Tibial artery (tissue), 4 donors: ENCODE measurements at regions not wholly inside any gene's neighbourhood (a gene's known extent, or its start where the extent isn't known, plus 50 kb on each side); places are given as distances from the start of the nearest gene placed in this dataset.

Experiments used
- DNase-seq, 2 donors: peaks; one replicate each; pipeline ENCODE4 v3.0.0-alpha.2; 2019
- H3K27ac ChIP-seq, 2 donors: fragments of 200-600 bp; sonication (generic) in 1 of 2; 1 replicate in 1 of 2; 2 replicates in 1 of 2; pipeline ENCODE4 v1.5.1; 2018 to 2019; ENCODE audit warnings: mild to moderate bottlenecking in 1 of 2
- H3K27me3 ChIP-seq, 2 donors: fragments of 200-600 bp; sonication (generic) in 1 of 2; one replicate each; pipeline versions ENCODE4 v1.5.1 to v1.6.0; 2016 to 2019
- H3K36me3 ChIP-seq, 3 donors: fragments of 200-600 bp; sonication (generic) in 2 of 3; one replicate each; pipeline ENCODE4 v1.5.1; 2016 to 2019; ENCODE audit warnings: mild to moderate bottlenecking in 2 of 3
- H3K4me1 ChIP-seq, 4 donors: fragments of 200-600 bp; sonication (generic) in 2 of 4; 1 replicate in 3 of 4; 2 replicates in 1 of 4; pipeline ENCODE4 v1.5.1; 2016 to 2019
- H3K4me3 ChIP-seq, 2 donors: fragments of 200-600 bp; sonication (generic) in 1 of 2; 1 replicate in 1 of 2; 2 replicates in 1 of 2; pipeline ENCODE4 v1.5.1; 2018 to 2019; ENCODE audit warnings: mild to moderate bottlenecking in 2 of 2
- H3K9me3 ChIP-seq, 3 donors: fragments of 200-600 bp; sonication (generic) in 1 of 3; one replicate each; pipeline ENCODE4 v1.5.1; 2016 to 2019
- CTCF ChIP-seq, 2 experiments: fragments of 200-600 bp in 1 of 2; fragments of 450-650 bp in 1 of 2; IDR thresholded peaks; one replicate each; pipeline ENCODE4 v1.5.1; 2017 to 2019; ENCODE audit warnings: antibody characterized with exemption in 2 of 2, mild to moderate bottlenecking in 1 of 2, moderate library complexity in 1 of 2
- intact Hi-C: fragments of 100-400 bp; cut with DNase I; formaldehyde crosslinking; loops from one replicate; pipeline ENCODE4 v1.15.0; 2023; ENCODE audit warnings: low total_unique reads

DNA sequence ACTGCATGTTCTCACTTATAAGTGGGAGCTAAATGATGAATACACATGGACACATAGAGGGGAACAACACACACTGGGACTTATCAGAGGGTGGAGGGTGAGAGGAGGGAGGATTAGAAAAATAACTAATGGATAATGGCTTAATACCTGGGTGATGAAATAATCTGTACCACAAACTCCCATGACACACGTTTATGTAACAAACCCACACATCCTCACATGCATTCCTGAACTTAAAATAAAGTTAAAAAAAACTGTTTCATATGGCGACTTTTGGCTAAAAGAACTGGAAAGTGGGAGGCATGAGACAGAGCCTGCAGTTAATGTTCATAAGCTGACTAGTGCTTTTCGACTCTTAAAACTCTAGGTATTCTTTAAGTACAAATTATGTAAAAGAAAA, 98.9 kb upstream of the NPFFR2 start:
- Histone ChIP-seq H3K27ac (no peak overlapping the region), H3K9me3 (no peaks in the 10 kb centered on the region), H3K4me1 (no peaks in the 10 kb centered on the region), H3K27me3 (no peaks in the 10 kb centered on the region), H3K36me3 (no peaks in the 10 kb centered on the region), H3K4me3 (no peak overlapping the region)
- TF ChIP-seq CTCF (IDR thresholded peaks at IDR 0.05) = no peak
- no peak for DNase-seq
- intact Hi-C loops = no loop called here

- H3K4me1 ChIP-seq = no peaks in the 10 kb centered on the region
- no peak for DNase-seq
- intact Hi-C loops = no loop called here
- H3K27ac ChIP-seq = no peak overlapping the region
- no peaks in the 10 kb centered on the region for H3K9me3 ChIP-seq
- H3K36me3 ChIP-seq = no peaks in the 10 kb centered on the region
- TF ChIP-seq CTCF (IDR thresholded peaks at IDR 0.05) = no peak
- H3K27me3 ChIP-seq = no peaks in the 10 kb centered on the region
- no peak overlapping the region for H3K4me3 ChIP-seq
These were observed 93.0 kb upstream of the NPFFR2 start for GRCh38 chr4:71938776-71939175.

DNA sequence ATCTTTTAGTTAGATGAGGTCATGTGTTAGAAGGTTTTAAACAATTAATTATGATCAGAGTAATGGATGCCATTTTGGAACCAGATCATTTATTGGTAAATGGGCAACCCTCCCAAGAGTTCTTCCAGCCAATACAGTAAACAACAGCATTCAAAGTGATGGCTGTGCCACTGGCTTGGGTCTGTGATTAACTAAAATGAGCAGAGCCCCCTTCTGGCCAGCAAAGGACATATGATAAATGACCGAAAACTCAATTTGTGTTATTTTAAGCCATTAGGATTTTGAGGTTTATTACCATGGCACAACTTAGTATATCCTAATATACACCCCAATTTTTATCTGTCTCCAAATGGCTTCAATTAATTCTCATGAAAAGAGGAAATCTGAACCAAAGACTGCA, 90.8 kb upstream of the NPFFR2 start:
- no peaks in the 10 kb centered on the region for H3K9me3 ChIP-seq
- H3K27ac ChIP-seq = no peak overlapping the region
- H3K36me3 ChIP-seq = no peaks in the 10 kb centered on the region
- no peak overlapping the region for H3K4me3 ChIP-seq
- DNase-seq = no peak
- H3K4me1 ChIP-seq = no peaks in the 10 kb centered on the region
- H3K27me3 ChIP-seq = no peaks in the 10 kb centered on the region
- intact Hi-C loops = no loop called here
- no peak for TF ChIP-seq CTCF (IDR thresholded peaks at IDR 0.05)

DNA sequence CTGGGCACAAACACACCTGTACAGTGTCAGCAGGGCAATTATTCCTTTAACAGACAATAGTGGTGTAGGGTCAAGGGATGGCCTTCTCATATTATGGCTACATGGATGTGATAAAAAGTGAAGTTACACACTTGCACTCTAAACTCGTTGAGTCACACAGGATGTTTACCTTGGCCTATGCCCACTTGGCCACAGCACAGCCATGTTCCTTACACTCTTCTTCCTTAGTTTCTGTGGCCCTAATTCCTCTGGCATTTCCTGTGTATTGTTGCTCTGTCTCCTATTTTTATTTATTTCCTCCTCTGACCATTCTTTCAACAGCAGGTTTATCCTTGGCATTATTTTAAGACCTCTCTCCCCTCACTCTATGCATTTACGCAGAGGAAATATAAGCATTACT, 86.8 kb upstream of the NPFFR2 start:
- H3K4me3 ChIP-seq = no peak overlapping the region
- H3K27me3 ChIP-seq = no peaks in the 10 kb centered on the region
- no peaks in the 10 kb centered on the region for H3K4me1 ChIP-seq
- H3K9me3 ChIP-seq = peaks cover 0 to 2% (median 0%) of the 10 kb centered on the region in 3 donors
- no peaks in the 10 kb centered on the region for H3K36me3 ChIP-seq
- DNase-seq = no peak
- no peak overlapping the region for H3K27ac ChIP-seq
- intact Hi-C loops = no loop called here
- TF ChIP-seq CTCF (IDR thresholded peaks at IDR 0.05) = no peak

DNA sequence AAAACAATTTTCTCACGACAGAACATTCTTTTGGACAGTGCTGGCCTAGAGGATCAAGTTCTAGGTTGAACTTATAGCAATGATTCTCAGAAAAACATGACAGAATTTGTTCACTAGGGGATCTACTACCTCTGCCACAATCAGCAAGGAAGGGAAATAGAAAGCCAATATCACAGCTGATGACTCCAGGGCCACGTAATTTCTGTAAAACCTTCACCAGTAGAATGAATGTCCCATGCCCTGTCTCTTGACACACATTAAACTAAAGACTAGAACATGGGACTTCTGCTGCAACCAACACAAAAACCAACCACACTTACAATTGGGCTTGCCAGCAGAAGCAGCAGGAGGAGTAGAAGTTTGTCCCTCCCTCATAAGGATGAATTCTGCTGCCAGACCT, 86.0 kb upstream of the NPFFR2 start:
- DNase-seq = no peak
- intact Hi-C loops = no loop called here
- H3K4me3 ChIP-seq = no peak overlapping the region
- peaks cover 0 to 2% (median under 1%) of the 10 kb centered on the region in 3 donors for H3K9me3 ChIP-seq
- no peak overlapping the region for H3K27ac ChIP-seq
- TF ChIP-seq CTCF (IDR thresholded peaks at IDR 0.05) = no peak
- H3K36me3 ChIP-seq = no peaks in the 10 kb centered on the region
- no peaks in the 10 kb centered on the region for H3K27me3 ChIP-seq
- H3K4me1 ChIP-seq = no peaks in the 10 kb centered on the region

GRCh38 chr4:71958978-71959377, 72.8 kb upstream of the NPFFR2 start:
- Histone ChIP-seq H3K27ac (no peak overlapping the region), H3K36me3 (no peaks in the 10 kb centered on the region), H3K4me3 (no peak overlapping the region), H3K4me1 (no peaks in the 10 kb centered on the region), H3K9me3 (no peaks in the 10 kb centered on the region), H3K27me3 (no peaks in the 10 kb centered on the region)
- DNase-seq = no peak
- TF ChIP-seq CTCF (IDR thresholded peaks at IDR 0.05) = no peak
- intact Hi-C loops = loop anchor here (10.0 kb wide), 1 partner anchor 166 kb away; no protein-coding TSS in a partner anchor
